Stimulated activated naive CD8-positive, alpha-beta T cell treated with anti-CD3 and anti-CD28 coated beads, Interleukin-15, Interleukin-2, amounts not matched to agents 100 U/mL and 50 U/mL, for 24 hours (primary cell): ENCODE measurements at regions not wholly inside any gene's neighbourhood (a gene's known extent, or its start where the extent isn't known, plus 50 kb on each side); places are given as distances from the start of the nearest gene placed in this dataset.

ENCODE experiments used
- ATAC-seq: fragments of 150-1000 bp; cut with Tn5 transposase; one replicate; pipeline ENCODE4 v1.10.0; 2021
- DNase-seq: peaks from one replicate; pipeline ENCODE4 v3.0.0; 2021

- ATAC-seq (no peak), DNase-seq (no peak)
Observed at GRCh38 chrX:97666890-97667289, 783.2 kb downstream of the RPA4 start.

- ATAC-seq (no peak), DNase-seq (no peak)
Observed at GRCh38 chrX:97668126-97668525, 784.4 kb downstream of the RPA4 start.

GRCh38 chrX:97672138-97672537 lies 788.4 kb downstream of the RPA4 start:
- DNase-seq (no peak), ATAC-seq (no peak)

- ATAC-seq (no peak), DNase-seq (no peak)
Observed at GRCh38 chrX:97672608-97673007, 788.9 kb downstream of the RPA4 start.

GRCh38 chrX:97673135-97673534 lies 789.4 kb downstream of the RPA4 start:
- ATAC-seq: no peak
- no peak for DNase-seq

GRCh38 chrX:97682991-97683840 lies 799.5 kb downstream of the RPA4 start:
- DNase-seq (no peak), ATAC-seq (no peak)

- ATAC-seq (no peak), DNase-seq (no peak)
Observed at GRCh38 chrX:97685753-97686152, 802.0 kb downstream of the RPA4 start.

- ATAC-seq (no peak), DNase-seq (no peak)
Observed at GRCh38 chrX:97691901-97692455, 808.3 kb downstream of the RPA4 start.

GRCh38 chrX:97692575-97692974 lies 808.9 kb downstream of the RPA4 start:
- DNase-seq (no peak), ATAC-seq (no peak)

- ATAC-seq (no peak), DNase-seq (no peak)
Observed at GRCh38 chrX:97700547-97700946, 816.8 kb downstream of the RPA4 start.

- ATAC-seq (no peak), DNase-seq (no peak)
Observed at GRCh38 chrX:97704474-97704873, 820.8 kb downstream of the RPA4 start.

GRCh38 chrX:97704881-97705280 lies 821.2 kb downstream of the RPA4 start:
- DNase-seq (no peak), ATAC-seq (no peak)

GRCh38 chrX:97705936-97706335 lies 822.2 kb downstream of the RPA4 start:
- no peak for ATAC-seq
- DNase-seq: no peak

GRCh38 chrX:97714072-97714471 lies 830.4 kb downstream of the RPA4 start:
- DNase-seq (no peak), ATAC-seq (no peak)

- no peak for ATAC-seq
- DNase-seq: no peak
Observed at GRCh38 chrX:97728215-97728614, 844.5 kb downstream of the RPA4 start.

GRCh38 chrX:97740044-97740443 lies 856.3 kb downstream of the RPA4 start:
- ATAC-seq (no peak), DNase-seq (no peak)

- no peak for ATAC-seq
- no peak for DNase-seq
Observed at GRCh38 chrX:97740886-97741285, 857.2 kb downstream of the RPA4 start.

GRCh38 chrX:97743014-97743413 lies 859.3 kb downstream of the RPA4 start:
- DNase-seq (peak; percentile 18), ATAC-seq (no peak)

- no peak for DNase-seq
- ATAC-seq: no peak
Observed at GRCh38 chrX:97747346-97747745, 863.6 kb downstream of the RPA4 start.

GRCh38 chrX:97751016-97751415 lies 867.3 kb downstream of the RPA4 start:
- ATAC-seq: no peak
- DNase-seq: no peak

- DNase-seq (no peak), ATAC-seq (no peak)
Observed at GRCh38 chrX:97751735-97752134, 868.0 kb downstream of the RPA4 start.

GRCh38 chrX:97756879-97757278 lies 873.2 kb downstream of the RPA4 start:
- ATAC-seq (no peak), DNase-seq (no peak)

GRCh38 chrX:97763391-97763790 lies 879.7 kb downstream of the RPA4 start:
- DNase-seq (no peak), ATAC-seq (no peak)

GRCh38 chrX:97763981-97764380 lies 880.3 kb downstream of the RPA4 start:
- no peak for ATAC-seq
- no peak for DNase-seq
